ENCODE measurements at regions not wholly inside any gene's neighbourhood (a gene's known extent, or its start where the extent isn't known, plus 50 kb on each side); places are given as distances from the start of the nearest gene placed in this dataset.

GRCh38 chr12:66963901-66964300 is 285.0 kb upstream of the GRIP1 start:
- no peak for TF ChIP-seq CTCF (IDR thresholded peaks at IDR 0.05)
- no peak for TF ChIP-seq POLR2A (IDR thresholded peaks at IDR 0.05)

Measured in testis (tissue), 2 donors.